HG02678 (cell line): ENCODE measurements at regions not wholly inside any gene's neighbourhood (a gene's known extent, or its start where the extent isn't known, plus 50 kb on each side); places are given as distances from the start of the nearest gene placed in this dataset.
A peak's percentile ranks its signal among the peaks of the same experiment; 100 is the strongest.

Source experiments
- ATAC-seq: cut with Tn5 transposase; IDR thresholded peaks from one replicate; pipeline ENCODE4 v1.9.1; 2021; ENCODE audit warnings: mild to moderate bottlenecking, moderate library complexity; ENCODE audit not compliant: unreplicated experiment

GRCh38 chr3:177751770-177752169 lies 554.5 kb upstream of the TBL1XR1 start:
- ATAC-seq: peak; percentile 43

- ATAC-seq: no peak
Measured at GRCh38 chr3:177752831-177753230, 555.5 kb upstream of the TBL1XR1 start.

GRCh38 chr3:177753451-177754155 lies 556.3 kb upstream of the TBL1XR1 start:
- no peak for ATAC-seq

GRCh38 chr3:177754508-177754921 lies 557.2 kb upstream of the TBL1XR1 start:
- no peak for ATAC-seq

GRCh38 chr3:177758126-177758525 lies 560.8 kb upstream of the TBL1XR1 start:
- ATAC-seq: no peak

GRCh38 chr3:177760803-177761202 lies 563.5 kb upstream of the TBL1XR1 start:
- ATAC-seq: no peak

GRCh38 chr3:177764377-177764912 lies 567.2 kb upstream of the TBL1XR1 start:
- ATAC-seq: no peak

GRCh38 chr3:177764933-177765332 lies 567.7 kb upstream of the TBL1XR1 start:
- no peak for ATAC-seq

GRCh38 chr3:177770383-177771230 lies 573.3 kb upstream of the TBL1XR1 start:
- ATAC-seq: no peak

- ATAC-seq: no peak
Measured at GRCh38 chr3:177771780-177772179, 574.5 kb upstream of the TBL1XR1 start.

GRCh38 chr3:177772908-177773557 lies 575.8 kb upstream of the TBL1XR1 start:
- no peak for ATAC-seq

GRCh38 chr3:177773717-177774116 lies 576.4 kb upstream of the TBL1XR1 start:
- ATAC-seq: no peak

- ATAC-seq: no peak
Measured at GRCh38 chr3:177776661-177777101, 579.4 kb upstream of the TBL1XR1 start.

GRCh38 chr3:177777699-177778098 lies 580.4 kb upstream of the TBL1XR1 start:
- peak; percentile 90 for ATAC-seq

- no peak for ATAC-seq
Measured at GRCh38 chr3:177778633-177779032, 581.4 kb upstream of the TBL1XR1 start.

GRCh38 chr3:177781686-177782161 lies 584.4 kb upstream of the TBL1XR1 start:
- no peak for ATAC-seq

GRCh38 chr3:177783338-177783737 lies 586.1 kb upstream of the TBL1XR1 start:
- no peak for ATAC-seq

- no peak for ATAC-seq
Measured at GRCh38 chr3:177783767-177784166, 586.5 kb upstream of the TBL1XR1 start.

- ATAC-seq: peak; percentile 66
Measured at GRCh38 chr3:177787279-177788041, 590.2 kb upstream of the TBL1XR1 start.

- ATAC-seq: no peak
Measured at GRCh38 chr3:177789500-177789899, 592.2 kb upstream of the TBL1XR1 start.
